ENCODE measurements at regions not wholly inside any gene's neighbourhood (a gene's known extent, or its start where the extent isn't known, plus 50 kb on each side); places are given as distances from the start of the nearest gene placed in this dataset.
A peak's percentile ranks its signal among the peaks of the same experiment; 100 is the strongest.

GRCh38 chr4:152112887-152113286 is 352.1 kb upstream of the GATB start:
- no peak for DNase-seq (ENCODE audit: low read depth in 2 of 2)

GRCh38 chr4:152112190-152112589 is 351.4 kb upstream of the GATB start:
- no peak for DNase-seq (ENCODE audit: low read depth in 2 of 2)

GRCh38 chr4:152110780-152111179 is 350.0 kb upstream of the GATB start:
- DNase-seq (ENCODE audit: low read depth in 2 of 2) = no peak

GRCh38 chr4:152109531-152110509 is 349.0 kb upstream of the GATB start:
- no peak for DNase-seq (ENCODE audit: low read depth in 2 of 2)

- no peak for DNase-seq (ENCODE audit: low read depth in 2 of 2)
Measured at GRCh38 chr4:152107736-152108500, 347.1 kb upstream of the GATB start.

- DNase-seq (ENCODE audit: low read depth in 2 of 2) = no peak
Measured at GRCh38 chr4:152106781-152107321, 346.0 kb upstream of the GATB start.

GRCh38 chr4:152106113-152106763 is 345.4 kb upstream of the GATB start:
- no peak for DNase-seq (ENCODE audit: low read depth in 2 of 2)

GRCh38 chr4:152104901-152105357 is 344.1 kb upstream of the GATB start:
- no peak for DNase-seq (ENCODE audit: low read depth in 2 of 2)

GRCh38 chr4:152104356-152104755 is 343.5 kb upstream of the GATB start:
- no peak for DNase-seq (ENCODE audit: low read depth in 2 of 2)

- DNase-seq (ENCODE audit: low read depth in 2 of 2) = no peak
Measured at GRCh38 chr4:152103181-152103901, 342.5 kb upstream of the GATB start.

- DNase-seq (ENCODE audit: low read depth in 2 of 2) = no peak
Measured at GRCh38 chr4:152102436-152103000, 341.7 kb upstream of the GATB start.

- no peak for DNase-seq (ENCODE audit: low read depth in 2 of 2)
Measured at GRCh38 chr4:152101556-152102435, 341.0 kb upstream of the GATB start.

- DNase-seq (ENCODE audit: low read depth in 2 of 2) = peak; percentile 43 to 56
Measured at GRCh38 chr4:152100379-152101201, 339.8 kb upstream of the GATB start.

GRCh38 chr4:152099981-152100378 is 339.2 kb upstream of the GATB start:
- DNase-seq (ENCODE audit: low read depth in 2 of 2) = no peak

GRCh38 chr4:152099555-152099954 is 338.7 kb upstream of the GATB start:
- DNase-seq (ENCODE audit: low read depth in 2 of 2) = no peak

GRCh38 chr4:152099061-152099425 is 338.2 kb upstream of the GATB start:
- DNase-seq (ENCODE audit: low read depth in 2 of 2) = no peak

- no peak for DNase-seq (ENCODE audit: low read depth in 2 of 2)
Measured at GRCh38 chr4:152098365-152099060, 337.7 kb upstream of the GATB start.

GRCh38 chr4:152097371-152097770 is 336.6 kb upstream of the GATB start:
- no peak for DNase-seq (ENCODE audit: low read depth in 2 of 2)

Measured in activated CD4-positive, alpha-beta T cell treated with anti-CD3 and anti-CD28 coated beads for 24 hours (primary cell).